GM23338 (cell line): ENCODE measurements at regions not wholly inside any gene's neighbourhood (a gene's known extent, or its start where the extent isn't known, plus 50 kb on each side); places are given as distances from the start of the nearest gene placed in this dataset.

ENCODE experiments used
- ATAC-seq: fragments of 200-7000 bp; cut with Tn5 transposase; 3 replicates; pipeline ENCODE4 v1.9.1; 2020
- DNase-seq: peaks from one replicate; pipeline ENCODE4 v3.0.0-alpha.2; 2015; ENCODE audit warnings: low spot score
- H2AFZ ChIP-seq: fragments of 200-600 bp; sonication (generic); 2 replicates; pipeline ENCODE4 v1.8.0; 2016; ENCODE audit warnings: antibody characterized with exemption, mild to moderate bottlenecking, moderate library complexity
- H3F3A ChIP-seq: fragments of 200-600 bp; sonication (generic); replicated peaks from 2 replicates; pipeline ENCODE4 v1.8.0; 2017; ENCODE audit warnings: antibody characterized with exemption, mixed run types, low read depth
- H3K27ac ChIP-seq: fragments of 200-600 bp; sonication (generic); 2 replicates; pipeline ENCODE4 v1.6.1; 2016; ENCODE audit warnings: low read depth
- H3K27me3 ChIP-seq: fragments of 200-600 bp; sonication (generic); 2 replicates; pipeline ENCODE4 v1.8.0; 2016; ENCODE audit warnings: mild to moderate bottlenecking, mixed run types, moderate library complexity; ENCODE audit not compliant: insufficient read depth
- H3K36me3 ChIP-seq: fragments of 200-600 bp; sonication (generic); 2 replicates; pipeline ENCODE4 v1.8.0; 2016; ENCODE audit warnings: mild to moderate bottlenecking; ENCODE audit not compliant: insufficient read depth
- H3K4me1 ChIP-seq: fragments of 200-600 bp; sonication (generic); 2 replicates; pipeline ENCODE4 v1.8.0; 2016; ENCODE audit warnings: mild to moderate bottlenecking, moderate library complexity; ENCODE audit not compliant: insufficient read depth
- H3K4me2 ChIP-seq: fragments of 200-600 bp; sonication (generic); 2 replicates; pipeline ENCODE4 v1.7.1; 2017; ENCODE audit warnings: mixed run types
- H3K4me3 ChIP-seq: fragments of 200-600 bp; sonication (generic); 2 replicates; pipeline ENCODE4 v1.6.1; 2016; ENCODE audit warnings: mixed run types
- H3K79me2 ChIP-seq: fragments of 200-600 bp; sonication (generic); replicated peaks from 2 replicates; pipeline ENCODE4 v1.8.0; 2017; ENCODE audit warnings: mild to moderate bottlenecking; ENCODE audit not compliant: insufficient read depth
- H3K9me2 ChIP-seq: fragments of 200-600 bp; sonication (generic); 2 replicates; pipeline ENCODE4 v1.8.0; 2017; ENCODE audit not compliant: insufficient read depth
- H4K20me1 ChIP-seq: fragments of 200-600 bp; sonication (generic); replicated peaks from 2 replicates; pipeline ENCODE4 v1.8.0; 2017; ENCODE audit warnings: mild to moderate bottlenecking; ENCODE audit not compliant: insufficient read depth
- H3K27ac Mint-ChIP-seq: 2 replicates; pipeline ENCODE4 v1.8.0; 2020; ENCODE audit warnings: inconsistent platforms, mild to moderate bottlenecking, moderate library complexity, mixed read lengths
- H3K27me3 Mint-ChIP-seq: 3 replicates; pipeline ENCODE4 v1.8.0; 2022; ENCODE audit warnings: low read depth, mild to moderate bottlenecking, moderate library complexity, mixed read lengths, inconsistent platforms; ENCODE audit not compliant: insufficient read depth, poor library complexity
- H3K36me3 Mint-ChIP-seq: 3 replicates; pipeline ENCODE4 v1.8.0; 2021; ENCODE audit warnings: low read depth, mild to moderate bottlenecking, inconsistent platforms, moderate library complexity, mixed read lengths
- H3K4me1 Mint-ChIP-seq: 3 replicates; pipeline ENCODE4 v1.8.0; 2020; ENCODE audit warnings: mild to moderate bottlenecking, inconsistent platforms, mixed read lengths
- H3K4me3 Mint-ChIP-seq: 3 replicates; pipeline ENCODE4 v1.8.0; 2021; ENCODE audit warnings: moderate library complexity, mild to moderate bottlenecking, inconsistent platforms, mixed read lengths
- H3K9me3 Mint-ChIP-seq: 3 replicates; pipeline ENCODE4 v1.8.0; 2020; ENCODE audit warnings: moderate library complexity, mild to moderate bottlenecking, inconsistent platforms, mixed read lengths
- EZH2 ChIP-seq: fragments of 200-600 bp; sonication (generic); IDR thresholded peaks from one replicate; pipeline ENCODE4 v1.8.0; 2017; ENCODE audit warnings: antibody characterized with exemption, mild to moderate bottlenecking, low read depth; ENCODE audit not compliant: unreplicated experiment
- EZH2phosphoT487 ChIP-seq: fragments of 200-600 bp; sonication (generic); IDR thresholded peaks from one replicate; pipeline ENCODE4 v1.8.1; 2018; ENCODE audit warnings: antibody characterized with exemption; ENCODE audit not compliant: unreplicated experiment
- POLR2AphosphoS5 ChIP-seq: IDR thresholded peaks from 2 replicates; pipeline ENCODE4 v1.6.1; 2016; ENCODE audit warnings: antibody characterized with exemption, low read depth
- ZNF114 ChIP-seq: fragments of 250-450 bp; sonication (Bioruptor Pico); IDR thresholded peaks from 2 replicates; pipeline ENCODE4 v1.5.0; 2020; ENCODE audit warnings: mild to moderate bottlenecking, moderate library complexity
- ZNF462 ChIP-seq: fragments of 250-450 bp; sonication (Bioruptor Pico); IDR thresholded peaks from 2 replicates; pipeline ENCODE4 v1.5.0; 2020; ENCODE audit warnings: mild to moderate bottlenecking, moderate library complexity

GRCh38 chr7:42534441-42534840 is 297.4 kb upstream of the GLI3 start:
- Histone ChIP-seq H3K4me2 (no peak overlapping the region), H3K36me3 (no peaks in the 10 kb centered on the region; the same call in none of the 2 replicates), H3K4me1 (no peaks in the 10 kb centered on the region), H3K9me2 (0 out of 2 replicates have a peak, but pooled peaks cover 6% of the 10 kb centered on the region), H3K4me3 (no peak overlapping the region), H4K20me1 (no peaks in the 10 kb centered on the region), H2AFZ (no peak overlapping the region), H3K27me3 (no peaks in the 10 kb centered on the region), H3K79me2 (no peaks in the 10 kb centered on the region), H3F3A (no peaks in the 10 kb centered on the region), H3K27ac (no peak overlapping the region)
- no peak overlapping the region for H3K27ac Mint-ChIP-seq
- DNase-seq (no peak), ATAC-seq (no peak)
- no peaks in the 10 kb centered on the region for H3K4me1 Mint-ChIP-seq
- TF ChIP-seq ZNF114 (CRISPR knock-in tag) (no peak), ZNF462 (CRISPR knock-in tag) (no peak), EZH2phosphoT487 (no peak)
- peaks cover 42% of the 10 kb centered on the region for H3K9me3 Mint-ChIP-seq
- H3K36me3 Mint-ChIP-seq: peaks cover 32% of the 10 kb centered on the region; the same call in 2 of the 3 replicates
- H3K27me3 Mint-ChIP-seq: peaks cover 2% of the 10 kb centered on the region
- no peak overlapping the region for H3K4me3 Mint-ChIP-seq

GRCh38 chr7:42527004-42527403 is 290.0 kb upstream of the GLI3 start:
- H3K4me1 ChIP-seq: 0 out of 2 replicates have a peak, but pooled peaks cover 11% of the 10 kb centered on the region
- ATAC-seq: no peak
- peaks cover 13% of the 10 kb centered on the region; the same call in 1 of the 2 replicates for H3K9me2 ChIP-seq
- peak; percentile 6 for DNase-seq
- Mint-ChIP-seq H3K4me3 (no peak overlapping the region), H3K9me3 (peaks cover 29% of the 10 kb centered on the region), H3K4me1 (peaks cover 9% of the 10 kb centered on the region; the same call in 2 of the 3 replicates), H3K27ac (no peak overlapping the region), H3K36me3 (peaks cover 16% of the 10 kb centered on the region; the same call in 2 of the 3 replicates), H3K27me3 (no peaks in the 10 kb centered on the region)
- H3K27me3 ChIP-seq: no peaks in the 10 kb centered on the region
- no peaks in the 10 kb centered on the region for H3K79me2 ChIP-seq
- no peaks in the 10 kb centered on the region for H3F3A ChIP-seq
- no peaks in the 10 kb centered on the region for H4K20me1 ChIP-seq
- H2AFZ ChIP-seq: 0 out of 2 replicates have a peak overlapping the region, but pooled peaks have one; percentile 72
- no peak overlapping the region for H3K4me3 ChIP-seq
- H3K36me3 ChIP-seq: no peaks in the 10 kb centered on the region; the same call in 1 of the 2 replicates
- no peak overlapping the region for H3K4me2 ChIP-seq
- H3K27ac ChIP-seq: no peak overlapping the region
- TF ChIP-seq ZNF462 (CRISPR knock-in tag) (no peak), POLR2AphosphoS5 (no peak), EZH2 (no peak)
